Fibroblast of villous mesenchyme (primary cell): ENCODE measurements at regions not wholly inside any gene's neighbourhood (a gene's known extent, or its start where the extent isn't known, plus 50 kb on each side); places are given as distances from the start of the nearest gene placed in this dataset.

Experiments
- DNase-seq: peaks from one replicate; pipeline ENCODE4 v3.0.0-alpha.2; 2010; ENCODE audit warnings: low read depth
- H3K4me3 ChIP-seq: 2 replicates; pipeline ENCODE4 v1.5.1; 2011; ENCODE audit warnings: low read depth, mild to moderate bottlenecking, low read length
- TF ChIP-seq, protein P1 (sequence below): IDR thresholded peaks from 2 replicates; pipeline ENCODE4 v1.5.1; 2012; ENCODE audit warnings: low read depth, mild to moderate bottlenecking, low read length; ENCODE audit not compliant: insufficient read depth

DNA sequence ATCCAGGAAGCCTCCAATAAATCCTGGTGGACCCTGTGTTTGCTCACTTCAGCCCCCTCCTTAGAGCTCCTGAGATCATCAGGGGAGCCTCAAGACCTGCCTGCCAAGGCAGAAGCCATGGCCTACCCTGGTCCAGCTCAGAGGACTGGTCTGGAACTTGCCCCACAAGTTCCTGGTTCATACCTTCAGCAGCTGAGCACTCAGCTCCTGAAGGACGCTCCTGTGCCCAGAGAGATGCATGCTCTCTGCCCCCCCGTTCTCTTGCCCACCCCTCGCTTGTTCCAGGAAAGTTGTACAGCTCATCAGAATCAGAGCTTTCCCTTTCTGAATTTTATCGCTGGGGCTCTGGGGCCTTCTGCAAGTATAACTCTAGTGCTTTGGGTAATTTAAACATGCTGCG, 210.5 kb upstream of the ISX start:
- TF ChIP-seq, protein P1, sequence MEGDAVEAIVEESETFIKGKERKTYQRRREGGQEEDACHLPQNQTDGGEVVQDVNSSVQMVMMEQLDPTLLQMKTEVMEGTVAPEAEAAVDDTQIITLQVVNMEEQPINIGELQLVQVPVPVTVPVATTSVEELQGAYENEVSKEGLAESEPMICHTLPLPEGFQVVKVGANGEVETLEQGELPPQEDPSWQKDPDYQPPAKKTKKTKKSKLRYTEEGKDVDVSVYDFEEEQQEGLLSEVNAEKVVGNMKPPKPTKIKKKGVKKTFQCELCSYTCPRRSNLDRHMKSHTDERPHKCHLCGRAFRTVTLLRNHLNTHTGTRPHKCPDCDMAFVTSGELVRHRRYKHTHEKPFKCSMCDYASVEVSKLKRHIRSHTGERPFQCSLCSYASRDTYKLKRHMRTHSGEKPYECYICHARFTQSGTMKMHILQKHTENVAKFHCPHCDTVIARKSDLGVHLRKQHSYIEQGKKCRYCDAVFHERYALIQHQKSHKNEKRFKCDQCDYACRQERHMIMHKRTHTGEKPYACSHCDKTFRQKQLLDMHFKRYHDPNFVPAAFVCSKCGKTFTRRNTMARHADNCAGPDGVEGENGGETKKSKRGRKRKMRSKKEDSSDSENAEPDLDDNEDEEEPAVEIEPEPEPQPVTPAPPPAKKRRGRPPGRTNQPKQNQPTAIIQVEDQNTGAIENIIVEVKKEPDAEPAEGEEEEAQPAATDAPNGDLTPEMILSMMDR, result no peak
- no peak for DNase-seq
- H3K4me3 ChIP-seq, result no peak overlapping the region

DNA sequence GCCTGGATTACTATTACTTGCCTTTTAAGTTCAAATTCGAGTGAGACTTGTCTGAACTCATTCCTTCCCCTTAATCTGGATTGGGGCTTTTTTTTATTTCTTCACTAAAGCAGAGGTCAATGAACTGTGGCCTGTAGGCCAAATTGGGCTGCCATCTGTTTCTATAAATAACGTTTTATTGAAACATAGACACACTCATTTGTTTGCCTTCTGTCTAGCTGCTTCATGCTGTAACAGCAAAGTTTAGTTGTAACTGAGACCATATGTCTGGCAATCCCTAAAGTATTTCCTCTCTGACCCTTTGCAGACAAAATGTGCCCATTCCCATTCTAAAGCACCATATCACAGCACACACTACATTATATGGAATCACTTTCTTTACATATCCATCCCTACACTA, 207.9 kb upstream of the ISX start:
- DNase-seq, result no peak

DNA sequence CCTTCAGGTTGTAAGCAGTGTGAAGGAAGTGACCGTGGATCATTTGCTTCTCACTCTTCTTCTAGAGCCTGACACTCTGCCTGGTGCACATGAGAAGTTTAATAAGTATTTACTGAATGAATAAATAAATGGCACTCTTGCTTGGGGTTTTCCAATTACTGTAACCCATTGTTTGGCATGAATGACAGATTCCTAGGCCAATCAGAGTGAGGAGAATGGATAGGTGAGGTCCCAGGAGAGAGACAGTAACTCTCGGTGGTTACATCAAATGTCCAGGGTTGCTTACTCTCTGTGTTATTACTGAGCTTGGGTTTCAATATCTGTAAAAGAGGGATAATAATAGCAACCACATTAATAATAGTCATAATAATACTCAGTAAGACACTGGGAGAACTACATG, 204.2 kb upstream of the ISX start:
- DNase-seq, result no peak
- TF ChIP-seq, protein P1, result no peak
- no peak overlapping the region for H3K4me3 ChIP-seq

More for the DNA sequence above, 207.9 kb upstream of the ISX start:
- TF ChIP-seq, protein P1, result no peak
- H3K4me3 ChIP-seq, result no peak overlapping the region

DNA sequence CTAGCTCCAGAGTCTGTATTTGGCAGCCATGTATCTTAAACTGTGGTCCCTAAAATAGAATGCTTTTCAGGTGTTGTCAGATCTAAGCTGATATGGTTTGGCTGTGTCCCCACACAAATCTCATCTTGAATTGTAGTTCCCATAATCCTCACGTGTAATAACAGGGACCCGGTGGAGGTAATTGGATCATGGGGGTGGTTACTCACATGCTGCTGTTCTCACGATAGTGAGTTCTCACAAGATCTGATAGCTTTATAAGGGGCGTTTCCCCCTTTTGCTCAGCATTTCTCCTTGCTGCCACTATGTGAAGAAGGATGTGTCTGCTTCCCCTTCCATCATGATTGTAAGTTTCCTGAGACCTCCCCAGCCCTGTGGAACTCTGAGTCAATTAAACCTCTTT, 199.9 kb upstream of the ISX start:
- TF ChIP-seq, protein P1, result no peak

DNA sequence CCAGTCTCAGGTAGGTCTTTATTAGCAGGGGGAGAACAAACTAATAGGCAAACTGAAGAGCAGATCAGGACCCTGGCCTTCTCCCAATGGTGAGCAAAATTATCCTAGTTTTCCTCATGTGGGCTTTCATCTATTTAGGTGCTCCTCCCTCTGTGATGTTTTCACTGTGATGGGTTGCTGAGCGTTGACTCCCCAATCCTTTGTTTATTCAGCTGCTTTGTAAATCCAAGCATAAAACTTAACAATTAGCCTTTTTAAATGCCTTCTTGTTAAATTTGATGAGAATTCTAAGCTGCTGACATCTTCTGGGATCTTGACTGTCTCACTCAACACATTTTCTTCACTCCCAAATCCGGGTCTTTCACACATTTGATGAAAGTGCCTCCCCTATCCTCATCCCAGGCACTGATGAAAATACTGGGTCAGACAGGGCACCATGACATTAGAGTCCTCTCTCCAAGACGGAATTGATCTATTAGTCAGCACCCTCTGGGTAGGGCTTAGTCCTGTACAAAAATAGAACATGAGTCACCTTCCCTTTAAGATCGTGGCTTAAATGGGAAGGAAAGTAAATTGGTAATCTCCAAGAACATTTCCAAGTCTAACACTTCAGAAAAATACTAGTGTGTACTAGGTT, 199.3 kb upstream of the ISX start:
- TF ChIP-seq, protein P1, result no peak
- DNase-seq, result no peak

More for the DNA sequence above, 199.9 kb upstream of the ISX start:
- DNase-seq, result no peak
- H3K4me3 ChIP-seq, result no peak overlapping the region

DNA sequence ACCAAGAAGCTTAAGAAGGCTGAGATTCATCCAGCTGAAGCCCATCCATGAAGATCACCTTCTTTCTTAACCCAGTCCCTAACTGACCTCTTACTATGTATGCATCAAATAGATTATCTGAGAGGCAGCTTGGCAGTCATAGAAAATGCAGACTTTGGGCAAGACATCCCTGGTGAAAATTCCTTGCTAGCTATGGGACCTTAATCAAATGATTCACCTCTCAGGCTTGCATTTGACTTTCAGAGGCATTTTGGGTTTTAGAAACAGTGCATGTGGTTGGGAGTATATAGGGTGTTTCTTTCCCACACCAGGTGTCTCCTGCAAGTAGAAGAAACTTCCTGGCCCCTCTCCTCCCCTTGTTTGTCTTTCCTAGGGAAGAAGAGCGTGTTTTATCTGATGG, 188.5 kb upstream of the ISX start:
- DNase-seq, result no peak
- TF ChIP-seq, protein P1, result no peak
- no peak overlapping the region for H3K4me3 ChIP-seq

More for the DNA sequence above, 199.3 kb upstream of the ISX start:
- no peak overlapping the region for H3K4me3 ChIP-seq

DNA sequence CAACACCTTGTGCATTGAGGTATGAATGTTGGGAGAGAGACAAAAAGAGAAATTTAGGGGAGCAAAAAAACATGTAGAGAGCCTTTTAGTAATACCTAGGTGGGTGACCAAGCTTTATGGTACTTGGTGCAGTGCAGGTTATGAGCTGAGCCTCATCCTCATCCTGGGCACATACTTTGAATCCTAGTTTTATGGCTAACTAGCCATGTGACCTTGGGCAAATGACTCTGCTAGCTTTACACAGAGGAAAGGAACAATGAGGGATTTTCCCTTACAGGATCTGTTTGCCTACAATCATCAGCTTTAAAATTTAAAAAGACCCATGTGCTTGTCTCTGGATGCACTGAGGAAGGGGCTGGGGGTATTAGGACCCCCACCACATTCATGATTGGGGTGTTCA, 187.8 kb upstream of the ISX start:
- no peak for DNase-seq
- no peak overlapping the region for H3K4me3 ChIP-seq
- TF ChIP-seq, protein P1, result no peak
